IMR-90 (cell line): ENCODE measurements at regions not wholly inside any gene's neighbourhood (a gene's known extent, or its start where the extent isn't known, plus 50 kb on each side); places are given as distances from the start of the nearest gene placed in this dataset.

Source experiments
- ATAC-seq: fragments of 200-7000 bp; cut with Tn5 transposase; 2 replicates; pipeline ENCODE4 v1.9.1; 2020; ENCODE audit warnings: low read depth, mild to moderate bottlenecking, moderate library complexity
- BruUV-seq: library from RNA; stranded (reverse); fragments of 400-500 nt; replicated peaks from 2 replicates; lab custom pipeline; 2021; lab: Mats Ljungman, UMichigan
- CTCF ChIA-PET: fragments of 300-600 bp; formaldehyde crosslinking; extraction: SDS; loops from one replicate; lab custom pipeline; 2021; ENCODE audit warnings: antibody characterized with exemption; lab: Yijun Ruan, JAX
- POLR2A ChIA-PET: fragments of 300-600 bp; sonication (Branson Sonifier 250); formaldehyde crosslinking; loops from one replicate; lab custom pipeline; 2022; ENCODE audit warnings: antibody characterized with exemption; ENCODE audit not compliant: unreplicated experiment; lab: Charles Lee
- DNase-seq: peaks from one replicate; pipeline ENCODE4 v3.0.0; 2013
- H2AFZ ChIP-seq: replicated peaks from 2 replicates; pipeline ENCODE3; 2013; ENCODE audit warnings: low read length, mild to moderate bottlenecking; ENCODE audit not compliant: poor library complexity
- H2AK5ac ChIP-seq: 2 replicates; pipeline ENCODE4 v1.6.1; 2013; ENCODE audit warnings: low read depth, low read length, inconsistent platforms
- H2AK9ac ChIP-seq: replicated peaks from 2 replicates; pipeline ENCODE3; 2013; ENCODE audit warnings: mild to moderate bottlenecking, low read depth, low read length, moderate library complexity; ENCODE audit not compliant: poor library complexity
- H2BK120ac ChIP-seq: 2 replicates; pipeline ENCODE4 v1.6.1; 2013; ENCODE audit warnings: low read depth, low read length, inconsistent platforms
- H2BK15ac ChIP-seq: 3 replicates; pipeline ENCODE4 v1.6.1; 2013; ENCODE audit warnings: low read depth, low read length, inconsistent platforms
- H2BK20ac ChIP-seq: 2 replicates; pipeline ENCODE4 v1.6.1; 2013; ENCODE audit warnings: low read depth, mild to moderate bottlenecking, inconsistent platforms, low read length, moderate library complexity
- H2BK5ac ChIP-seq: 2 replicates; pipeline ENCODE4 v1.6.1; 2013; ENCODE audit warnings: mild to moderate bottlenecking, low read depth, low read length, inconsistent platforms; ENCODE audit not compliant: poor library complexity, severe bottlenecking
- H3K14ac ChIP-seq: replicated peaks from 2 replicates; pipeline ENCODE4 v1.6.1; 2013; ENCODE audit warnings: low read depth, low read length, inconsistent platforms
- H3K18ac ChIP-seq: 2 replicates; pipeline ENCODE4 v1.6.1; 2013; ENCODE audit warnings: low read depth, low read length, control low read depth
- H3K23ac ChIP-seq: 2 replicates; pipeline ENCODE4 v1.6.1; 2013; ENCODE audit warnings: low read depth, low read length, inconsistent platforms
- H3K27ac ChIP-seq: 2 replicates; pipeline ENCODE4 v1.5.1; 2013; ENCODE audit warnings: mild to moderate bottlenecking, control low read depth, low read length; ENCODE audit not compliant: insufficient read depth
- H3K27me3 ChIP-seq: 2 replicates; pipeline ENCODE4 v1.6.1; 2013; ENCODE audit warnings: low read length; ENCODE audit not compliant: control insufficient read depth, insufficient read depth
- H3K36me3 ChIP-seq: 2 replicates; pipeline ENCODE4 v1.6.1; 2013; ENCODE audit warnings: low read length, mixed read lengths; ENCODE audit not compliant: control insufficient read depth, insufficient read depth
- H3K4ac ChIP-seq: 2 replicates; pipeline ENCODE4 v1.6.1; 2013; ENCODE audit warnings: low read depth, low read length, inconsistent platforms
- H3K4me1 ChIP-seq: 2 replicates; pipeline ENCODE4 v1.6.1; 2013; ENCODE audit warnings: low read length, mixed read lengths; ENCODE audit not compliant: control insufficient read depth, insufficient read depth
- H3K4me2 ChIP-seq: 2 replicates; pipeline ENCODE4 v1.6.1; 2013; ENCODE audit warnings: low read depth, mild to moderate bottlenecking, control low read depth, low read length, moderate library complexity
- H3K4me3 ChIP-seq: 2 replicates; pipeline ENCODE4 v1.5.1; 2013; ENCODE audit warnings: low read depth, mild to moderate bottlenecking, control low read depth, low read length, moderate library complexity; ENCODE audit not compliant: insufficient read depth
- H3K56ac ChIP-seq: 2 replicates; pipeline ENCODE4 v1.6.1; 2013; ENCODE audit warnings: low read length, inconsistent platforms; ENCODE audit not compliant: insufficient read depth; ENCODE audit errors: extremely low read depth
- H3K79me1 ChIP-seq, 2 experiments: 2 replicates each; pipeline ENCODE4 v1.6.1; 2013; ENCODE audit warnings: low read length in 2 of 2, inconsistent platforms in 1 of 2, low read depth in 1 of 2
- H3K9ac ChIP-seq: 2 replicates; pipeline ENCODE4 v1.6.1; 2013; ENCODE audit warnings: low read depth, low read length, control low read depth
- H3K9me1 ChIP-seq: 2 replicates; pipeline ENCODE4 v1.6.1; 2013; ENCODE audit warnings: low read length, inconsistent platforms; ENCODE audit not compliant: insufficient read depth
- H3K9me3 ChIP-seq: 2 replicates; pipeline ENCODE4 v1.6.1; 2013; ENCODE audit warnings: low read length; ENCODE audit not compliant: control insufficient read depth, insufficient read depth
- H4K20me1 ChIP-seq: 2 replicates; pipeline ENCODE4 v1.6.1; 2013; ENCODE audit warnings: low read length, inconsistent platforms; ENCODE audit not compliant: insufficient read depth
- H4K5ac ChIP-seq: 2 replicates; pipeline ENCODE4 v1.6.1; 2013; ENCODE audit warnings: mild to moderate bottlenecking, low read depth, low read length, control low read depth
- H4K8ac ChIP-seq, 2 experiments: 2 replicates each; pipeline ENCODE4 v1.6.1; 2013; ENCODE audit warnings: low read depth in 2 of 2, low read length in 2 of 2, control low read depth in 1 of 2, inconsistent platforms in 1 of 2
- H4K91ac ChIP-seq: 2 replicates; pipeline ENCODE4 v1.6.1; 2013; ENCODE audit warnings: low read depth, low read length, inconsistent platforms; ENCODE audit not compliant: insufficient read depth
- BHLHE40 ChIP-seq: fragments of 150-350 bp; IDR thresholded peaks from 2 replicates; pipeline ENCODE4 v1.6.1; 2016; ENCODE audit warnings: mild to moderate bottlenecking, low read depth, low read length
- CEBPB ChIP-seq: IDR thresholded peaks from 2 replicates; pipeline ENCODE4 v1.6.1; 2012; ENCODE audit warnings: low read depth, low read length, improper control_type of control experiment
- CHD1 ChIP-seq: IDR thresholded peaks from 2 replicates; pipeline ENCODE4 v1.6.1; 2012; ENCODE audit warnings: low read depth, low read length, improper control_type of control experiment
- CTCF ChIP-seq: conservative IDR thresholded peaks from 2 replicates; pipeline ENCODE4 v1.5.1; 2012; ENCODE audit warnings: mild to moderate bottlenecking, low read depth, low read length, improper control_type of control experiment
- ELK1 ChIP-seq: fragments of 150-350 bp; IDR thresholded peaks from 2 replicates; pipeline ENCODE4 v1.6.1; 2016; ENCODE audit warnings: low read depth, mild to moderate bottlenecking, low read length, moderate library complexity, borderline replicate concordance
- FOS ChIP-seq: fragments of 150-350 bp; IDR thresholded peaks from 2 replicates; pipeline ENCODE4 v1.6.1; 2016; ENCODE audit warnings: low read depth, low read length
- MAFK ChIP-seq: IDR thresholded peaks from 2 replicates; pipeline ENCODE4 v1.6.1; 2012; ENCODE audit warnings: low read depth, low read length, improper control_type of control experiment
- MAZ ChIP-seq: IDR thresholded peaks from 2 replicates; pipeline ENCODE4 v1.6.1; 2012; ENCODE audit warnings: low read depth, mild to moderate bottlenecking, low read length, improper control_type of control experiment, moderate library complexity, borderline replicate concordance
- MXI1 ChIP-seq: IDR thresholded peaks from 2 replicates; pipeline ENCODE4 v1.6.1; 2012; ENCODE audit warnings: low read depth, mild to moderate bottlenecking, low read length, moderate library complexity, borderline replicate concordance
- NFE2L2 ChIP-seq: fragments of 150-350 bp; IDR thresholded peaks from 2 replicates; pipeline ENCODE4 v1.6.1; 2016; ENCODE audit warnings: low read depth, mild to moderate bottlenecking, low read length
- RAD21 ChIP-seq: IDR thresholded peaks from 2 replicates; pipeline ENCODE4 v1.6.1; 2012; ENCODE audit warnings: low read length, improper control_type of control experiment
- RCOR1 ChIP-seq: IDR thresholded peaks from 2 replicates; pipeline ENCODE4 v1.6.1; 2012; ENCODE audit warnings: mild to moderate bottlenecking, low read length, improper control_type of control experiment; ENCODE audit not compliant: insufficient replicate concordance
- RFX5 ChIP-seq: IDR thresholded peaks from 2 replicates; pipeline ENCODE4 v1.8.0; 2012; ENCODE audit warnings: low read depth, mild to moderate bottlenecking, low read length, moderate library complexity
- SMC3 ChIP-seq: fragments of 150-350 bp; IDR thresholded peaks from 2 replicates; pipeline ENCODE4 v1.6.1; 2016; ENCODE audit warnings: low read depth, mild to moderate bottlenecking, antibody characterized with exemption, low read length, moderate library complexity
- USF2 ChIP-seq: fragments of 150-350 bp; IDR thresholded peaks from 2 replicates; pipeline ENCODE4 v1.6.1; 2017; ENCODE audit warnings: mild to moderate bottlenecking, antibody characterized with exemption, low read length, low read depth
- dilution Hi-C: fragments of 300-500 bp; cut with HindIII; formaldehyde crosslinking; loops from one replicate; pipeline ENCODE4 v1.14.3; 2018; ENCODE audit warnings: low sequenced_read_pairs; ENCODE audit not compliant: unreplicated experiment
- in situ Hi-C: fragments of 300-500 bp; cut with MboI; formaldehyde crosslinking; loops from 3 replicates; pipeline ENCODE4 v1.14.3; 2019; ENCODE audit warnings: low sequenced_read_pairs, inconsistent platforms, mixed read lengths
- intact Hi-C: fragments of 100-400 bp; cut with micrococcal nuclease; formaldehyde crosslinking; loops from 2 replicates; pipeline ENCODE4 v1.10.0; 2022

- no peak for DNase-seq
- POLR2A ChIA-PET = no interaction called here
Observed at GRCh38 chr5:2357309-2357708, 394.2 kb downstream of the IRX2 start.

More at GRCh38 chr5:2357309-2357708, 394.2 kb downstream of the IRX2 start:
- in situ Hi-C loops (no loop called here), intact Hi-C loops (no loop called here), dilution Hi-C loops (no loop called here)
- Histone ChIP-seq H3K4me3 (no peak overlapping the region), H3K23ac (no peak overlapping the region), H2AK9ac (no peak overlapping the region), H3K27me3 (no peaks in the 10 kb centered on the region), H3K14ac (no peak overlapping the region), H3K4me1 (no peaks in the 10 kb centered on the region), H2AFZ (no peak overlapping the region), H3K56ac (no peak overlapping the region), H3K18ac (no peak overlapping the region), H3K27ac (no peak overlapping the region), H3K9ac (no peak overlapping the region), H3K79me1 (no peaks in the 10 kb centered on the region), H3K9me3 (peaks cover 36% of the 10 kb centered on the region), H3K4me2 (no peak overlapping the region), H2BK120ac (no peak overlapping the region), H3K9me1 (no peaks in the 10 kb centered on the region), H2BK5ac (no peak overlapping the region), H4K20me1 (no peaks in the 10 kb centered on the region), H4K91ac (no peak overlapping the region), H3K4ac (no peak overlapping the region), H4K5ac (no peak overlapping the region), H4K8ac (no peak overlapping the region), H2BK15ac (no peak overlapping the region), H2AK5ac (no peak overlapping the region), H3K36me3 (no peaks in the 10 kb centered on the region), H2BK20ac (no peak overlapping the region)
- TF ChIP-seq ELK1 = no peak
- no peak for TF ChIP-seq CTCF
- no peak for TF ChIP-seq CHD1
- TF ChIP-seq RCOR1 = no peak
- no peak for TF ChIP-seq BHLHE40
- no peak for TF ChIP-seq USF2
- TF ChIP-seq FOS = no peak
- TF ChIP-seq RFX5 = no peak
- TF ChIP-seq MAZ = no peak
- TF ChIP-seq NFE2L2 = no peak
- no peak for TF ChIP-seq SMC3
- no peak for TF ChIP-seq RAD21
- no peak for TF ChIP-seq MAFK
- no peak for TF ChIP-seq MXI1
- no peak for TF ChIP-seq CEBPB
- CTCF ChIA-PET = no interaction called here
- BruUV-seq = no TSS peak
- ATAC-seq = no peak
